Myocyte (in vitro differentiated cells): ENCODE measurements at regions not wholly inside any gene's neighbourhood (a gene's known extent, or its start where the extent isn't known, plus 50 kb on each side); places are given as distances from the start of the nearest gene placed in this dataset.
"Not testable (repeated sequence)": the region's sequence is repeated elsewhere in the genome, so short reads cannot be mapped to it uniquely, and the experiment has no call there.

Source experiments
- DNase-seq: peaks from one replicate; pipeline ENCODE4 v3.0.0-alpha.2; 2012; ENCODE audit warnings: low read depth

DNA sequence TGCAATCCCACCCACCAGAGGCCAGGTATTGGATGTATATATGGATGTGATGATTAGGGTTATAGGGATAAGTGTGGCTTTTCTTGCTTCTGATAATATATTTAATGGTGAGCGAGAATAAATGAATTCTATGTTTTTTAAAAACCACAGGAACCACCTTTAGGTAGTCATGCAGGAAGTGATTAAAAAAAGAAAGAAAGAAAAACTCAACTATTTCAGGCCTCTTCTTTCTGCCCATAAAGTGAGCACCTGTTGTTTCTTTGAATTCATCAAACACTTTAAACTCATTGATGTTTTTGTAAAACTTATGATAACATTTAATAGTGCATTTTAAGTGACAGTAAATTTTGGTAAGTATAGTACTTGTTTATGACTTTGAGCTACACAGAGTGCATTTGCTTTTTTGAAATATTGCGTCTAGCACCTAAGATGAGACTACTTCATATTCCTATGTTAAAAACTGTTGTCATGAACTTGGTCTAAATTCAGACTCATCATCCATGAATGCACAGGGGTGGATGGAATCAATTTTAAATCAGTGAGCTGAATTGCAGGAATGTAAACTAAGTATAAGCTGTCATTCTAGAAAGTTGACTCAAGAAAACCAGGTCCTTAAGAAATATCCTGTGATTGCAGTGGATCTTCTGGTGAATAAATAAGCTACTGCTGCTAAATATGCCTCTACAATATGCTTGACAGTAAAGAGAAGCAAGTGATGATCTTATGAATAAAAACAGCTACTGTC is 764.4 kb upstream of the NECTIN3 start:
- DNase-seq = no peak

DNA sequence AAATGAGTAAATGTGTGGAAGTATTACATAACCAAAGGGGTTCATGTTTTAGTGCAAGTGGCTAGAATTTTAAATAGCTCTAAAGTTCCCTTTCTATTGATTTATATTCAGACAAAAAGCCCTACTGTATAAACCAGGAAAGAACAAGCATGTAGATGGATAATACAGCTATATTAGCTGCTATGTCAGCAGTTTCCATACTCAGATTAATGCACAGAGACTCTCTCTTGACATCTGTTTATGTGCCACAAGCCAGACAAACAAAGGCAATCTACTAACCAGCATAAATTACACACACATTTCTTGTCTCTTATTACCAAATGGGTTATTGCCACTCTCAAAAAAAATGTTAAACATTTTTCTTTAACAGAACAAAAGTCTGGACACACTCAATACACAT is 760.1 kb upstream of the NECTIN3 start:
- no peak for DNase-seq

DNA sequence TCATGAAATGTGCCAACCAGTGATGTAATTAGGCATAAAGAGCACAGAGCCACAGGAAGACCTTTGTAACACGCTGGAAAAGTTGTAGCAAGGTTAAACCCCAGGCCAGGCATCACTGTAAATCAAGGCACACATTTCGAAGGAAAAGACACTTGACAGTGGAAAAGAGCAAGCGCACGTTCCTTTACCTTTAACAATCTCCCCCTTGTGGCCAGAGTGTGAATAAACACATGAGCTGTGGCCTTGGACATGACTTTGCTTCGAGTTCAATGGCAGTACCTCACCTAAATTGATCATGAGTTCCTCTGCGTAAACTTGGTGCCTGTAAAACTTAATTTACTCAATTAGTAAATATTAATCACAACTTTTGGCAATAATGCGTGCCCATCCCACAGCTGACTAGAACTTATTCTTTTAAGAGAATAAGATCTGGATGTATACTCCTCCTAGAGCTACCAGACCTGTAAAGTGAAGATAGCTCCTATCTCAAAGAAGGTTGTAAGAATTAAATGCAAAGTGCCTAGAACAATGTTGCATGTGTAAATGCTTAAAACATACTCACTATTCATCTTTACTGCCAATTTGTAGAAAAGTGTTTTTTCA is 757.0 kb upstream of the NECTIN3 start:
- DNase-seq = peak; percentile 61

- DNase-seq = no peak
Measured at GRCh38 chr3:110318108-110318507, 753.5 kb upstream of the NECTIN3 start.

GRCh38 chr3:110323349-110323748 is 748.3 kb upstream of the NECTIN3 start:
- DNase-seq = no peak

- DNase-seq = no peak
Measured at GRCh38 chr3:110324171-110324705, 747.4 kb upstream of the NECTIN3 start.

- no peak for DNase-seq
Measured at GRCh38 chr3:110327870-110328269, 743.7 kb upstream of the NECTIN3 start.

- not testable (repeated sequence) for DNase-seq
Measured at GRCh38 chr3:110331562-110331961, 740.1 kb upstream of the NECTIN3 start.

DNA sequence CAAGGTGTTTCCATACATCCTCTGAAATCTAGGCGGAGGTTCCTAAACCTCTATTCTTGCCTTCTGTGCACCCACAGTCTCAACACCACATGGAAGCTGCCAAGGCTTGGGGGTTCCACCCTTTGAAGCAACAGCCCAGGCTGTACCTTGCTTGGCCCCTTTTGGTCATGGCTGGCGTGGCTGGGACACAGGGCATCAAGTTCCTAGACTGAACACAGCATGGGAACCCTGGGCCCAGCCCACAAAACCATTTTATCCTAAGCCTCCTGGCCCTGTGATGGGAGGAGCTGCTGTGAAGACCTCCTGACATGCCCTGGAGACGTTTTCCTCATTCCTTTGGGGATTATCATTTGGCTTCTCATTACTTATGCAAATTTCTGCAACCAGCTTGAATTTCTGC is 739.0 kb upstream of the NECTIN3 start:
- DNase-seq = no peak

DNA sequence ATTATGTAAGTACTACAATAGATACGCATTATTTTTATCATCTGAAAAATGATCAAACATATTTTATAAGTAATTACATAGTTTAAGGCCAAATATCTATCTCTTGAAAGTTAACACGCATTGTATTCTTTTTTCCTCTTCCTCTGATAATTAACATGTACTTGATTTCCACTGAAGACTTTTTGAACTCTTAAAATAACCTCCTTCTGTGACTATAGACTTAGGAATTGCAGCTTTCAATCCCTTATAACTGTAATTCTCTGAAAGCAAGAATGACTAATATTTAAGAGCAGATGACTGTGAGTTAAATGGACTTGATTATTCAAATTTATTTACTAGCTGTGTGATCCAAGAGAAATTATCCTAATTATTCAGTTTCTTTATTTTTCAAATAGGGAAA is 730.6 kb upstream of the NECTIN3 start:
- no peak for DNase-seq

DNA sequence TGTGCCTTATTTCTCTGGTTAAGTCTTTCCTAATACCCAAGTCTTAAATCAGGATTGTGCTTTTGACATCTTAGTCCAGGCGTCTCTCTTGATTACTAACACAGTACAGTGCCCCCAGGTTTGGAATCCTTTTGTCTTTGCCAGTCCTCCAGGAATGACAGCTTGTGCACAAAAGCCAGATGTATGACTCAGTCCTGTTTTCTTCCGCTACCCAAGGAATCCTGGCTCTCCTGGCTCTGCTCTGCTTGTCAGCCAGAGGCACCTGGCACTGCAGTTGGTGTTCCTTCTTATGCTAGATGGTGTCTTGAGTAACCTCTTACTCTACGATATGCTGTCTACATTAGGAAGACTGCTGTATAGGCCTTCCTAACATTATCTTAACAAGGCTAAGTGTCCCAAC is 728.2 kb upstream of the NECTIN3 start:
- DNase-seq = peak; percentile 77

DNA sequence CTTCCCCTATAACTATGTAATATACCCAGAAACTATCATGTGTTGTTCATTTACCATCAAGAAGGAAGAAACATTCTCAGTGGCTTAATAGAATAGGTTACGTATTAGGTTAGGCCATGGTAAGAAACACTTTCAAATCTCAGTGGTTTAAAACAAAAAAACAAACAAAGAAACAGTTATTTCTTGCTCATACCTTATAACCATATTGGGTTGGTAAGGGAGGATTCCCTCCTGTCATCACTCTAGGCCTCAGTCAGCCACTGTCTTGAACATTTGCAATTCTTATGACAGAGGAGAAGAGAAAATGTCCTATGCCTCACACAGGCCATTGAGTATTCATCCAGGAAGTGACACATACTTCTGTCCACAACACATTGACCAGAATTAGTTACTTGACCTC is 727.7 kb upstream of the NECTIN3 start:
- peak; percentile 19 for DNase-seq

GRCh38 chr3:110344487-110344886 is 727.1 kb upstream of the NECTIN3 start:
- DNase-seq = no peak

GRCh38 chr3:110344897-110345767 is 726.5 kb upstream of the NECTIN3 start:
- no peak for DNase-seq

- DNase-seq = no peak
Measured at GRCh38 chr3:110349295-110349694, 722.3 kb upstream of the NECTIN3 start.

DNA sequence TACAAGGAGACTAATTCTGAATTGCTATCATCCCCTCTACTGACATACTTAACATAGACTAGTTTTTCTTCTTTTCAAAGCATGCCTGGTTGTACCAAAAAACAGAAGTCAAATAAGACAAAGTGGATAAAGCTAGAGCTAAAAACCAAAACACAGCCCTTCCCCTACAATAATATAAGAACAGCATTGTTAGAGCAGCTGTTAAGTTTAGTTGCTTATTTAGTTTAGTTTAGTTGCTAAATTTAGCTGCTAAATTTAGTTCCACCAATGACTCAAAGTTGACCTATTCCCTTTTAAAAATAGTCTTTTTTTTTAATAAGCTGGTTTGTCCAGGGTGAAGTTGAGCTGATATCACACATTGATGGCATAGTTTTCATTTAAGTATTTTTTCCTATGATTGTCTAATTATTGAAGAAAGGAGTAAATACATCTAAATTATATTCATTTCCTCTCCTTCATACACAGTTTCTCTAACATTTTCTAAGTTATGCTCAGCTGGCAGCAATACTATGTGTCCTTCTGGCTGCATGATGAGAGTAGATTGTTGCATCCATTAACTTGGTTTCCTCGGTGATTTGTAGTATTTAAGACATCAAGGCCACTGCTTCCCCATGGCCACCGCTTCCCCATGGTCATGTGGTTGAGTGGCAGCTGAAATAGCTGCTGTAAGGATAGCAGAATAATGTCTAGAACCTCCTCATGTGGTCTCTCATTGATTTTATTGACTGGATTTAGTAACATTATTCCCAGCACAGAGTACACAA is 718.6 kb upstream of the NECTIN3 start:
- peak; percentile 55 for DNase-seq

GRCh38 chr3:110362751-110363150 is 708.9 kb upstream of the NECTIN3 start:
- DNase-seq = no peak

- DNase-seq = not testable (repeated sequence)
Measured at GRCh38 chr3:110367289-110367688, 704.3 kb upstream of the NECTIN3 start.

GRCh38 chr3:110375751-110376518 is 695.7 kb upstream of the NECTIN3 start:
- DNase-seq = no peak

DNA sequence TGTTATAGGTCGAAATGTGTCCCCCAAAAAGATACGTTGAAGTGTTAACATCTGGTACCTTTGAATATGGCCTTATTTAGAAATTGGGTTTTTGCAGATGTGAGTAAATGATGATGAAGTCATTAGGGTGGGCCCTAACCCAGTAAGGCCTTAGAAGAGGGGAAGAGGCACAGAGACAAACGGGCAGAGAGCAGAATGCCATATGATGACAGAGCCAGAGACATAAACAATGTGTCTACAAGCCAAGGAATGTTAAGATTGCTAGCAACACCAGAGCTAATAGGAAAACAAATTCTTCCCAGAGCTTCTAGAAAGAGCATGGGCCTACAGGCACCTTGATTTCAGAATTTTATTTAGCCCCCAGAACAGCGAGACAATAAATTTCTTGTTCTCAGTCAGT is 693.1 kb upstream of the NECTIN3 start:
- no peak for DNase-seq
